Right hindlimb (tissue), 1 donor: ENCODE measurements at regions not wholly inside any gene's neighbourhood (a gene's known extent, or its start where the extent isn't known, plus 50 kb on each side); places are given as distances from the start of the nearest gene placed in this dataset.

Experiments used
- DNase-seq: peaks from one replicate; pipeline ENCODE4 v3.0.0-alpha.2; 2018

DNA sequence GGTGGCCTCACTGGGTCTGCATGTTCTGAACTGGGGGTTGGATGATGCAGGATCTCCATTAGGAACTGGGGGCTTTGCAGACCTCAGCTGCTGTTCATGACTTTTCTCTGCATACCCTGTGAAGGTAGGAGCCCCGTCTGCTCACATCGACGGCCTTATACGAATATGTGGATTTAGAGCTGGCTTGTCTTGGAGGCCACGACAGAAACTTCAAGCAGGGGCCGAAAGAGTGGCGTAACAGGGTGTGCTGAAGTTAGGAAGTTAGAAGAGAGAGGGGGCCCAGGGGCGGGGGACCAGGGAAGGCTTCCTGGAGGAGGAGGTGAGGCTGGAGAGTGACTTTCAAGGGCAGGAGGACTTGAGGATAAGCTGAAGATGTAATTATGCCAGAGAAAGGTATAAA is 144.9 kb downstream of the TSN start:
- DNase-seq: no peak

DNA sequence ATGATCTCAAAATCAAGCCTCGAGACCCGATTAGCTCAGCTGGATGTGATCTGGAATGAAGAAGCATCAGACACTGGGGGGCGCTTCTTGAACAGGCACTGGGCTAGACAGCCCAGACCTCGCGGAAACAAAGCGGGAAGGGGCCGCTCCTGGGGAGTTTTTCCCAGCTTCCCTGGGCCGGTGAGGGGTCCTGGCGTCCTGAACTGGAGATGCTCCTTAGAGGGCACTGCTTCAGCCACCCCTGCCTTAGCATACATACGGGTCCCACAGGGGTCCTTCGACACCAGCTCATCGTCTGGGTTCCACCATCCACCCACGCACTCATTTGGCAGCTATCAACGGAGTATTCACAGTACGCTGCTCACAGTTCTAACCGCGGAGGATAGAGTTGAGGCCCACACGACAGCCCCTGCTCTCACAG is 146.7 kb downstream of the TSN start:
- no peak for DNase-seq

DNA sequence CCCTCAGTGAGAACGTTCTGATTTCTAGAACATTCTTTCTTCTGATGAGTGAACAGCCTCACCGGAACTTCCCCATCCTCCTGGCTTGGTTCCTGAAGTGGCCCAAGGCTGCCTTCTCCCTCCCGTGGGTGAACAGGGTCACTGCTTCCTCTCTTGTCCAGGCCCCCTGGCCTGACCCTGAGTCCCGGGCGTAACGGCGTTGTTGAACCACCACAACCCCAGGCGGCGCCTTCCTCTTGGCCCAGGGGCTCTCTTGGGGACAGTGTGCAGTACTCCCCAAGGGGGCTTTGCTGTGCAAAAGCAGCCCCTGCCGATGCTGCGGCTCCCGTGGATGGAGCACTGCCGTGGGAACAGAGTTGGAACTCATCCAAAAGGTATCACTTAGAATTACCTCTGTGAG is 147.2 kb downstream of the TSN start:
- DNase-seq: no peak

DNA sequence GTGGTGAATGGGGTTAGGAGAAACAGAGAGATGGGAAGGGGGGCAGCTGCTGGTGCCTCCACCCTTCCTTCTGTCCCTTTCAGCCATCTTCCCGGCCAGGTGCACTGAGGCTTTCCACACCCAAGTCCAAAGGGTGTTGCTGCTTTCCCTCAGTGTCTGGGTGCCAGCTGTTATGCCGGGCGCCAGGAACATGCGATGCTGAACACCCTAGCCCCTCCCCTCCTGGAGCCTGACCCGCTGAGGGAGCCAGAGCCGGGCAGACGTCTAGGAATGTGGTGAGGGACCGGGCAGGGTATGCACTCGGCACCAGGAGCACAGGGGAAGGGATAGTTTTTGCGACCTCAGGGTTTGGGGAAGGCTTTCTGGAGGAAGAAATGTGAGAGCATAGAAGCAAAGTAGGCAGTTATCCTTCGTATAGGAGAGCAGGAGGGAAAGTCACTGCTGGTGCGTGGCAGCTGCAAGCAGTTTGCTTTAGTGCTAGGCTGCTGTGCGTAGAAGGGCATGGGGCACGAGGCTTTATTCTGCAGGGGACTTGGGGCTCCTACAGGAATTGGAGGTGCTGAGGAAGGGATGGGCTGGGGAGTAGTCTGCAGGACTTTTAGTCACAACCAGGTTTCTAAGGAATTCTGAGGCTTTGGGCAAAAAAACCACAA is 147.7 kb downstream of the TSN start:
- peak; percentile 36 for DNase-seq

DNA sequence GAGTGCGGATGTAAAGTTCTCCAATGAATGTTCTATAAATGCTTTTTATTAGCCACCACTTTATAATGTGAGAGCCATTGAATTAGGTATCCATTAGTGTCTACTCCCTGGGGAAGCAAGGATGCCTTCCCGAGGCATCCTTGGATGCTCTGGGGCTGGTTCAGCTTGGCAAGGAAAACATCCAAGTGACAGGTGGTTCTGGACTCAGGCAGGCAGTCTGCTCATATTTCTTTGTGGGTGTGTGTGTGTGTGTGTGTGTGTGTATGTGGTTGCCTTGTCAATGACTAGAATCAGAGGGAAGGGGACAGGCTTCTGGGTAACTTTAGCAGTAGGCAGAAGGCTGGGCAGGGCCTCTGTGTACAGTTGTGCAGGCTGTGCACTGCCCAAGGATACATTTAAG is 149.2 kb downstream of the TSN start:
- DNase-seq: no peak

DNA sequence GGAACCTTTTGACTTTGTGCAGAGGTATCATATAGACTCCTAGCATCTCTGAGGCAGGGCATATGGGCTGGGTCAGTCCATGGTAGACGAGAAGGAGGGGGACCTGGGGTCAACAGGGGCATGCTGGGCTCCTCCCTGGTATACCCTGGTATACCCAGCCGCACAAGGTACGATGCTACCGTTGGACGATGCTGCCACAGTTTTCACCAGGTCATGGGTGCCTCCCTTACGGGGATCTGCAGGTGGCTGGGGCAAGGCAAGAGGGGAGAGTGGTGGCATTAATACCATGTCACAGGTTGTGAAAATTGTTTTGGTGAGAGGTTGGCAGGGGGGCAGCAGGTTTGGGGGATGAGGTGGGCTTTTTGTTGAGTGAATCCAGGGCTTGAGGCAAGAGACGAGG is 149.8 kb downstream of the TSN start:
- DNase-seq: no peak

DNA sequence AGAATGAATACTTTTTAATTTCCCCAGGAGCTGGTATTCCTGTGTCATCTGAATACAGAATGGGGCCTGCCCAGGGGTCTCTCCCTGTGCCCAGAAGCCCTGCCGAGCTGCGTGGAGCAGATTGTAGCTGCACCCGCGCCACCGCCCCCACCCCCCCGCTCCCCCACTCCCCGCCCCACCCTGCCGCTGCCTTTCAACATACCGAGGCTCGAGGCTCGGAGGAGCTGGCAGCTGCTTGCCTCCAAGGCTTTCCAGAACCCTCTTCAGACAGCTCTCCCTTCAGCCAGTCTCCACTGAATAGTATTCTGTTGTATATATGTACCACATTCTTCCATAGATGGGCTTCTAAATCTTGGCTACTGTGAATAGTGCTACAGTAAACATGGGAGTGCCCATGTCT is 150.7 kb downstream of the TSN start:
- no peak for DNase-seq

DNA sequence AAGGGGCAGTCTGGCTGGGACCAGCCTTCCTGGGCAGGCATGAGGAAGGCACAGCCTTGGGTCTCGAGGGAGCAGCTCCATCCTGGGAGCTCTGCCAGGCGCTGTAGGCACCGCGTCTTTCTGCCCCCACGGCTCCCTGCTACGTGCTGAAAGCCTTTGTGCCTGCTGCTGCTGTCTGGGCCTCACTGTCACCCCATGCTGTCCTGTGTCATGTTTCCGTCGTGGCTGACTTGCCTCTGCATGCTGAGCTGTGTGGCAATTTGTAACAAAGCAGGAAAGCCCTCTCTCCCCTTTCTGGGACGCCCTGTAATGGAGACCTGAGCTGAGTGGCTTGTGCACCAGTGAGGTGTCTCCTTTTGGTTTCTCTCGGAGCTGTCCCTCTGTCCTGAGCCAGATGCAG is 152.5 kb downstream of the TSN start:
- DNase-seq: no peak

DNA sequence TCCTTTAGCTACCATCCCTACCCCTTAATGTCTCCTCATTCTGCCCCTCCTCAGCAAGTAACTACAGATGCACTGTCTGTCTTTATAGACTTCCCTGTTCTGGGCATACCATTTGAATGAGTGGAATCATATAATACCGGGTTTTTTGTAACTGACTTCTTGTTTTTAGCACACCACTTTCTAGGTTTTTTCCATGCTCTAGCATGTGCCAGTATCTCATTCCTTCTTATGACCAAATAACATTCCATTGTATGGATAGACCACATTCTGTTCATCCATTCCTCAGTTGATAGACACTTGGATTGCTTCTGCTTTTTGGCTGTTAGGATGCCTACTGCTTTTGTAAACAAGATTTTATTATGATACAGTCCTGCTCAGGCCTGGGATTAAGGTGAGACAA is 154.7 kb downstream of the TSN start:
- DNase-seq: no peak

DNA sequence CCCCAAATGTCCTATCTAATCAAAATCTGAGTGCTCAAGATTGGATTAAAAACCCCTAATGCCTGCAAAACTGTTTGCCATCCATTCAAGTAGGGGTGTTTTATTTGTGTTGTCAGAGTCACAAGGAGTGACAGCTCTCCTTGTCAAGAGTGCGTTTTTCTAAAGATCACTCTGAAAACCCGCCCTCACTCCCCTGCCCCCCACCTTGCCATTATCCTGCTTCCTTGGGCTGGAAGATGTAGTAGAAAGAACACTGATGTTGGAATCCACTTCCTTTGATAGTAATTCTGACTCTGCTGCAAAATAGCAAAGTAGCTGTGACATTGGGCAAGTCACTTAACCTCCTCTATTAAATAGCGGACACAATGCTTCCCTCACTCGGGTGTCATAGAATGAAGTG is 155.6 kb downstream of the TSN start:
- DNase-seq: no peak

DNA sequence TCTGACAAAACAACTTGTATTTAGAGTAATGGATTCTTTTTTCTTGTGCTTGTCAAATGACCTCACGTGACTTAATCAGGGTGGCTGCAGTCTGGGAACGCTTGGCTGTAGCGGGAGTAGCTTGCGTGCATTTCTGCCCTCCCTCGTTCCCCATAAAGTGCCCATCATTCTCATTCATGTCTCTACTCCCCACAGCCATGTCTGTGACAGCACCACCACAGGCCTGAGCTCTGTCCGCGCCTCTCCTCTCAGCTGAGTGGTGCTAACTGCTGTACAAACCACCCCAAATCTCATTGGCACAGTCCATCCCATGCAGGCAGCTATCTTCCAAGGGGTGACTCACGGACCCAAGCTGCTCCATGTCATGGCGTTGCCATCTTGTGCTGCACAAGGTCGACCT is 161.7 kb downstream of the TSN start:
- no peak for DNase-seq

DNA sequence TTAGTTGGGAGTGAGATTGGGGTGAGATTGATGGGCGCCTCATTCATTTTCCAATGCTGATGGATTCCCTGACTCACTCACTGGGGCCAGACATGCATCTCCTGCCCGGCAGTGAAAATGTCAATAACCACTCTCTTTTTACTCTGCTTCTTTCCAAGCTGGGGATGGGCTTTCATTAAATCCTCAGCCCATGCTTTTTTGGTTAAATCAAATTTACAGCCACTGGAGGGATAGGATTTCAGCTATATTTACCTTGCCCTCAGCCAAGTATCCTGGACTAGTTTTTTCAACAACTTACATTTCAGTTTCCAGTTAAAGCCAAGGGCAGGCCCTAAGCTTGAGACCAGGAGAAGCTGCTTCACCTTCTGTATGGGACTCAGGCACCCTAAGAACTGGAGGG is 162.8 kb downstream of the TSN start:
- no peak for DNase-seq

DNA sequence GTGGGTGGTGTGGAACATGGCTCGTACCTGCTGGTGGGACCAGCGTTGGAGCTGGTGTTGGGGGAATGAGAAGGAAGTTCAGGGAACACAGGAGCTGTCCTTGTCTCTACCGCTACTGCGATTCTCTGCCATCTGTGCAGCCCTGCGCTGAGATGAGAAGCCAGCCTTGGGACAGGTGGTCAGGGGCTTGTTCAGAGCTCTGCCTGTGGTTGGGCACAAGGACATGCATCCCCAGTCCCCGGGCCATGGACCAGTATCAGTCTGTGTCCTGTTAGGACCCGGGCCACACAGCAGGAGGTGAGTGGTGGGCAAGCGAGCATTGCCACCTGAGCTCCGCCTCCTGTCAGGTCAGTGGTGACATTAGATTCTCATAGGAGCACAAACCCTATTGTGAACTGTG is 164.4 kb downstream of the TSN start:
- no peak for DNase-seq

DNA sequence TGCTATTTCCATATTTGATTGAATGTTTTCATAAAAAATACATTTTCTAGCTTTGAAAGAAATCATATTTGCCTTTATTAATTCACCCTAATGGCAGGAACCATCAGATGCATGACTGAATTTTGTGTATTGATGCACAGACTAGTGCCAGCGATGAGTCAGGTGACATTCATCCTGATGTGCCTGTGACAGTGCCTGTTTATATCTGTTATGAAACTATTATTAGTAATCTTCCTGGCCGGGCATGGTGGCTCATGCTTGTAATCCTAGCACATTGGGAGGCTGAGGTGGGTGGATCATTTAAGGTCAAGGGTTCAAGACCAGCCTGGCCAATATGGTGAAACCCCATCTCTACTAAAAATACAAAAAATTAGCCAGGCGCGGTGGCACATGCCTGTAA is 170.0 kb downstream of the TSN start:
- DNase-seq: no peak

DNA sequence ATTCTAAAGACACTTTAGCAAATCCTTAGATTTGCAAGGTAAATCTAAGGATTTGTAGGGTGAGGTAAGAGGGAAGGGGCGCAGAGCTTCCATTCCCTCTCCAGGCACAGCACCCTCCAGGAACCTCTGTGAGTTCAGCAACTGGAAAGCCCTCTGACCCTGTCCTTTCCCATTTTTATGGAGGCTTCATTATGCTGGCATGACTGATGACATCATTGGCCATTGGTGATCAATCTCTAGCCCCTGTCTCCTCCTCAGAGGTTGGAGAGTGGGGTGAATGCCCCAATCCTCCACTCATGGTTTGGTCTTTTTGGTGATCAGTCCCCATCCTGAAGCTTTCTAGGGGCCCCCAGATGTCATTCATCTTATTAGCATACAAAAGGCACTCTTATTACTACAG is 187.8 kb downstream of the TSN start:
- no peak for DNase-seq

DNA sequence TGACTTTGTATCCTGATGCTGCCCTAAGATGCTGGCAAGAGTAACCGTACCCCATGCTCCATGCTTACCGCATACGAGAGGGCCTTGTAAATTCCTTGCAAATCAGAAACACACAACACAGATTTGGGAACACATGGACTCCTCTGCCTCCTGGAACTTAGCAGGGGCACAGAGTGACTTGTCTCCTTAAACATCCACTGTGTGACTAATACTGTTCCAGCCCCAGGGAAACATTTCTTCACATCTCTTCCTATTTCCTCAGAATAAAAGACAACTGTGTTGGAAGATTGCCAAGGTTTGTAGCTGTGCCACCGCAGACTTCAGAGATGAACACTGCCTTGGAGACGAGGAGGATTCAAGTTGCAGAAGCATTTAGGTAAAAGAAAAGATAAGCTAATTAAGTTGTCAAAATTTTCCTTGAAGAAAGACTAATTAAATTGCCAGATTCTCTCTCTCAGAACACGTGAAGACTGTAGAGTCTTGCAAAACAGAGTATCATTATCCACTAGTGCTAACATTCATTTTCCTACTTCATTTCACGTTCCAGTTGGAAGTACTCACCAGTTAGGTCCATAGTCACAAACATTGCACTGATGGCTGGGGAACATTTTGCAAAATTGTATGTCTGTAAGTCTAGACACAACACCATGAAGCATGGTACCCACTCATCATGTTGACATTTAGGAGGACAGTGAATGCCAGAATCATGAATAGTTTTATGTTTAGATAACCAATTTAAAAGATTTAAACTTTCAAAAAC is 188.8 kb downstream of the TSN start:
- DNase-seq: no peak

DNA sequence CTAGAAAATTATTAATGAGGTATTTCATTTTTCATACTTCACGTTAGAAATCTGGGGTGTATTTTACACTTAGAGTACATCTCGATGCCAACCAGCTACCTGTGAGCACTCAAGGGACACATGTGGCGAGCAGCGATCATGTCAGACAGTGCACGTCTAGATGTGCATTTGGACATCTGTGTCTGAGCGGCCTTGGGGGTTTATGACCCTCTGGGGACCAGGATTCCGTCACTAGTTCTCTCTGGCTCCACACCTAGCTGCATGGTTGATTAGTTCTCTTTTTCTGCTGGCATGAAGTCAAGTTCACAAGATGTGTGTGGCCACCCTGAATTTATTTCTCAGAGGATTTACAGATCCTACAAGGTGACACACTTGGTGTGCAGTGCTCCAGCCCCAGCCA is 192.2 kb downstream of the TSN start:
- no peak for DNase-seq

DNA sequence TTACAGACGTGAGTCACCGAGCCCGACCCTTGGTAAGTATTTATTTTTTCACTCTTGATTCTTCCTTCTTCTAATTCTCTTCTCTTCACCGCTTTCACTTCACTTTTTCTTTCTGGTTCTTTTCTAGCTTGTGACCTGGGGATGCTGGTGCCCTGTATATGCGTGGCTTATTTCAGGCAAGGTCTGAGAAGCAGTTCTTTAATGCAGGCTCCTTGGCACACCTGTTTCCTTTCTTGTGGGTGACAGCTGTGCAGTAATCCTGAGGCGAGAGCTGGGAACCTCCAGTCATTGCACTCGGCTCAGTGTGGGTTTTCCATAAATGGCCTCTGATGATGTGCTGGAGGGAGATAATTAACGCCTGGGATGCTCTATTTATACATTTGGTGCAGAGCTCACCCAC is 193.8 kb downstream of the TSN start:
- DNase-seq: no peak

DNA sequence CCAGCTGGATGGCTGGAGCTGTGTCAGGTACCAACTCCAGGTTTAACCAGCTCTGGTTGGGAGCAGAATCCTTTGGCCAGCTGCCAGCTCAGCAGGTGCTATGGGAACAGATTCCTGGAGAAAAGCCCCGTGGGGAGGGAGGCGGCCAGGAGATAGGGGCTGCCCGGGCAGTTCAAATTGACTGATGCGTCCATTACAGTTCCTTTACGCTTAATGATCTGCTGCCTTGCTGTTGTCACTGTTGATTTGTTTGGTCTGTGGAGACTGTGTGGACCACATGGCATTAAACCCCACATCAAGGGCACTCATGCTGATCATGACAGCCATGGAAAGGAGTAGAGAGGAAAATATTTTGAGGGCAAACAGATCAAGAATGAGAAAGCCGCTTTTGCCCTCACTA is 200.0 kb downstream of the TSN start:
- DNase-seq: no peak

DNA sequence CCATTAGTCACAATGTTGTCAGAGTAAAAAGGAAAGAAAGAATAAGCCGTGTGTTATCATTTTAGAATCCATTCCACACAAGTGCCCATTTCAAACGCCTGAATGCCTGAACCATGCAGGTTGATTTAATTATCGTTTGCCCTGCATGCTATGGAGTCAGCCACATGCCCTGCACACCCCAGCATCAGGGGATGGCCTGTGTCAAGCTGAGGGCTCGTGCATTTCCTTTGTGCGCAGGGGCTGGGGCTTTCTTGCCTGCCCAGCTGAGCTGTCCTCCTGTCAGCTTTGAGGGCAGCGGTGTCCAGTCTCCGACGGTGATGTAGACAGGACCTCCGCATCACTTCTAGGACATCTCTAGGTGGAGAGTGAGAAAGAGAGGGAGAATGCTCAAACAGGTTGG is 200.4 kb downstream of the TSN start:
- no peak for DNase-seq

DNA sequence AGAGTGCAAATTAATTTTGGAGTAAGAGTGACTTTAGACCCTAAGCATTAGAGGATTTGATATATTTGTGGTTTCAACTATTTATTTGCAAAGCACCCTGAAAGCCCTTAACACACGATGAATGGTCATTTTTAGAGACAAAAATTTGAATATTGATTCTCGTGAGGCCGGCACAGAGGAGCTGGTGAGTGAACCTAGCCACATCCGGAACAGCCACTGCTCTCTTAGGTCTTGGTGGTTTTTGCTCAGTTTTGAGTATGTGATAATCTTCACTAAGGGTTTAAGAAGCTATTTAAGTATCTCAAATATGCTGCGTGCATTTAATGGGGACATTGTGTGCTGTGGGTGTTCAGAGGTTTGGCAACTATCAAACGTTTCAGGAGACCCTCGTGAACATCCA is 204.8 kb downstream of the TSN start:
- no peak for DNase-seq

DNA sequence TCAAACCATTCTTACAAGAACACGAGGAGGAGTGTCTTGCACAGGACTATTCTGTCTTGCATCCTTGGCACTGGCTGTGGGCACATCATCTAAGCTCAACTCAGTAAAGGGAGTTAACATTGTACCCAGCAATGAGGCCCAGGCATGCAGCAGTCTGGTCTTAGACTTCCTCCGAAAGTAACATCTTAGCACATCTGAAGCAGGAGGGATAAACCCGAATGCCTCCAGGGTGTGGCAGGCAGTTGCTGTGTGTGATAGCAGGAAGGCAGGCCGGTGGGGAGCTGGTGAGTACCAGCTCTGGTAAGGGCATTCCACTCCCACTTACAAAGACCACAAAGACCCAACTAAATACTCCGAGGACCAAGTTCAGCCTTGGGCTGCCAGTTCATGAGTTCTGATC is 206.3 kb downstream of the TSN start:
- DNase-seq: no peak

DNA sequence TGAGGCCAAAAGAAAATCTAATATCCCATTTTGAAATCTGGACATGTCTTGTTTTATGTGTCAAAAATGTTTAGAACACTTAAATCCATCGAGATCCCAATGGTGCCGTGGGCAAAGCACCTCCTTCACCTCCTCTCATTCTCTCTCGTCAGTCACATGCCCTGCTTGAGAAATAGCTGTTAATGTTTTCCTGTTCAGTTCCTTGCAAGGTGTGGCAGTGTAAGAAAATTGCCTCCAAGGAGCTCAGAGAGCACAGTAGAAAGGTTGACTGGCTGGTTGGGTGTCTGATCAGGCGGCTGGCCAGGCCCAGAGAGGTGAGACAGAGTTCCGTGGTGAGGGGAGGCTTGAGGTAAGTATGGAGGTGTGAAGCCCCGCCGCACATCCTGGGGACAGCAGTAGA is 210.2 kb downstream of the TSN start:
- no peak for DNase-seq

DNA sequence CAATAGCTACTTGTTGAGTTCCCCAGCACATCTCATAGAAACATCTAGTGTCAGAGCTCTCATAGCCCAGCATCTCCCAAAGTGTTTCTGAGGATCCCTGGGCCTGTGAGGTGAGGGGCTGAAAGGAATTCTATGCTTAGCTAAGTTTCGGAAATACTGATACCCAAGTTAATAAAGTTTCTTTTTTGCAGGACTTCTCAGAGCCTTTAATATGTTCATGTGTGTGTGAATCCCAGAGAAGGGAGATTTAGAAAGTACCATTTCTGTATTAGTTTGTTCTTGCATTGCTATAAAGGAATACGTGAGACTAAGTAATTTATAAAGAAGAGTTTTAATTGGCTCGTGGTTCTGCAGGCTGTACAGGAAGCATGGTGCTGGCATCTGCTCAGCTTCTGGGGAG is 211.2 kb downstream of the TSN start:
- no peak for DNase-seq

DNA sequence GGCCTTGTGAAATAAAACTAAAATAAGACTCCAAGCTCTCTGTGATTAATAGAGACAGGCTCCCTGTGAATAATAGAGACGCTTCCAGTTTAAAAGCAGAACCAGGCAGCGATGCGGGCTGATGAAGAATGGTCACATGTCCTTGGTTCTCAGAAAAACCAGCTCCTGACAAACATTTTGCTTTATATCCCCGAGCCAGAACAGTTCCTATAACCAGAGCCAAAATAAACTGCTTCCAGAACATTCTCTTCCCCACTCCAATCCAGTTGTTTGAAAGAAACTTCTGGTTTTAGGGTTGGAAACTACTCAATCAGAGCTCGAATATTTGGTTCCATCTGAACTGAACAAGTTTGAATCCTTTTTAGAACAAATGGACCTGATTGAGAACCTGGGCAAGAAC is 213.7 kb downstream of the TSN start:
- DNase-seq: no peak
